OCI-M2 (cell line): ENCODE measurements at regions not wholly inside any gene's neighbourhood (a gene's known extent, or its start where the extent isn't known, plus 50 kb on each side); places are given as distances from the start of the nearest gene placed in this dataset.
"Not testable (repeated sequence)": the region's sequence is repeated elsewhere in the genome, so short reads cannot be mapped to it uniquely, and the experiment has no call there.

ENCODE experiments used
- DNase-seq: peaks from one replicate; lab custom pipeline; 2025; ENCODE audit not compliant: unreplicated experiment; lab: John Stamatoyannopoulos, UW

DNA sequence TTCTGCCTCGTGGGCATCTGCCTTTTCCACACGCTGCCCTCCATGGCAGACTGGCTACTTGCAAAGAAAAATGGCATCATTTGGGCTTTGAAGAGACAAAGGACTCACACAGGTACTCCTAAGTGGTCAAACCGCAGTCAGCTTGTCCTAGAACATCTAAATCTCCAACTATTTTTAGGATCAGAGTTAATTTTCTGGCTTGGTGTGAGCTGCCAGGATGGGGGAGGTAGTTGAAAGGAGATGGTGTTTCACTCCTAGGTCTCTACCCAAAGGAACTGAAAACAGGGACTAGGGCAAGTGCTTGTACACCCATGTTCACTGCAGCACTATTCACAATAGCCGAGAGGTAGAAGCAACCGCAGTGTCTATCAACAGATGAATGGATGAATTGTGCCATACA, 107.9 kb upstream of the ATL2 start:
- no peak for DNase-seq

DNA sequence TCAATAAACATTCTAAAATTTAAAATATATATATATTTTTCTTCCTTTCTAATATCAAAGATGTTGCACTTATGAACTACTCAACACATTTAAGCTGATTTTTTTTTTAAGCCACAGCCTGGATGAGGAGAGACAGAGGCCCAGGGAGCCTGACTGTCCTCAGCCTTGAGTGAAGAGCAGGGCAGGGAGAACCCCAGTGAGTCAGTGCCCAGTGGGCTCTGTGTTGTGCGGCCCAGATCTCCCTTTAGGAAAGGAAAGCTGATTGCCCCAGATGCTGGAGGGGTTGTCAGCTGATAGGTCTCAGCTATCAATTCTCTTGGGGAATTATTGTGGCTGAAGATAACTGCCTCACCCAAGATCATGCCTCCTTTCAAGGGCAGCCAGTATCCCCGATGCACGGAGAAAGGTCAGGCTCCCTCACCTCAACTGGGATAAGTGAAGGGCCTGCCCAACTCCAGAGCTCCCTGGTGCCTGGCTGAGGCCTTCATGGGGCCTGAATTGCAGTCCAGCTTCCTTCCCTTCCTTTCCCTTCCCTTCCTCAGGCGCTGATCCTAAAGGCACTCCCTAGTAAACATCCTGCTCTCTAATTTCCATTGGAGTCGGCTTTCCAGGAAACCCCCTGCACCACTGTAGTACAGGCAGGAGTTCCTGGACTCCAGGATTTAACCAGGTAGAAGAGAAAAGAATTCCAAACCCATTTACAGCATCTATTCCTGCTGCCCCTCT, 106.9 kb upstream of the ATL2 start:
- peak; percentile 10 for DNase-seq

DNA sequence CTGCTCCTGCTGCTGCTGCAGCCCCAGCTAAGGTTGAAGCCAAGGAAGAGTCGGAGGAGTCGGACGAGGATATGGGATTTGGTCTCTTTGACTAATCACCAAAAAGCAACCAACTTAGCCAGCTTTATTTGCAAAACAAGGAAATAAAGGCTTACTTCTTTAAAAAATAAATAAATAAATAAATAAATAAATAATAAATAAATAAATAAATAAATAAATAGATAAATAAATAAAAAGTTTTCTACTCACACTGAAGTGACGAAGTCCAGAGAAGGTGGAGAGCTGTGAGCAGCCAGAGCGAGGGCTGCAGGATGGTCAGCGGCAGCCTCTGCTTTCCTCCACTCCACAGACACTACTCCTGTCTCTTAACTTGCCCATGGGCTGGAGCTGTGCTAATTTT, 105.6 kb upstream of the ATL2 start:
- DNase-seq = not testable (repeated sequence)

DNA sequence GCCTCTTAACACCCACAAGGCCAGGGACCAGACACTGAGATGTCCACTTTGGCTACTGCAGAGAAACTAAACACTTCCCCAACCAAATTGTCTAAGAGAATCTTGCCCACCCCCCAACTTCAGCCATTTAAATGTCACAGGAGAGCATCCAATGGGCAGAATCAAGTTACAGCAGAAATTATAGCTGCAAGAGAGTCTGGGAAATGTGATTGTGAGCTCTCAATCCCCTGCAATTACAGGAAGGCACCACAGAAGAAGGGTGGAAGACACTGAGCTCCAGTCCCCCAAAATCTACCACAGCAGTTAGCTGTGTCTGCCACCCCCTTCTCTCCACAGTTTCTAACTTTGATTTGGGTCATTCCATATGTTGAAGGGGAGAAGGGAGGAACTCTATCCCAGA, 103.5 kb upstream of the ATL2 start:
- DNase-seq = no peak

DNA sequence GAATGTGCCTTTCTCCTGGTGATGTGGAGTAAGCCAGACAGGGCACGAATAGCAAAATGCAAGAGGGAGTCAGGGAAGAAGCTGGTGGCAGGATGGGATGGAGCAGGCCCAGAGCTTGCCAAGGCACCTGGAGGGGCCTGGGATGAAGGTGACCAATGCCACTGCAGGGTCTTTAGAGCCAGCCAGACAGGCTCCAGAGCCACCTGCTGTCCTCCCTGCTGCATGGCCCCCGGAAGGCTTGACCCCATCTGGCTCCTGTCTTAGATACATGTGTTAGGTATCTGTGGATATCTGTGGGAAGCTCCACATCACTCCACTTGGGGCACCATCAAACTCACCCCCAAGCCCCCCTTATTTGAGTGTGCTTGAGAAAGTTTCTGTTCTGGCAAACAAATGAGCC, 99.9 kb upstream of the ATL2 start:
- DNase-seq = no peak

DNA sequence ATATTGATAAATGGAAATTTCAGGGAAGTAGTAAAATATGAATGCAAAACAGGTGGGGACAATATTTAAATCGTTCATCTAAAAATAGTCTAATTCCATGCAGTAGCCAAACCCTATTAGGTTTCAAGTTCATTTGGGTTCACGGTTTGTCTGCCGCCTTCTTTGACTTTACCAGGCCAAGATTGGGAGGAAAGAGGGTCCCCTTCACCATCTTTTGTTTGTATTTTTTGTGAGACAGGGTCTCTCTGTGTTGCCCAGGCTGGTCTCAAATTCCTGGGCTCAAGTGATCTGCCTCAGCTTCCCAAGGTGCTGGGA, 98.5 kb upstream of the ATL2 start:
- no peak for DNase-seq

DNA sequence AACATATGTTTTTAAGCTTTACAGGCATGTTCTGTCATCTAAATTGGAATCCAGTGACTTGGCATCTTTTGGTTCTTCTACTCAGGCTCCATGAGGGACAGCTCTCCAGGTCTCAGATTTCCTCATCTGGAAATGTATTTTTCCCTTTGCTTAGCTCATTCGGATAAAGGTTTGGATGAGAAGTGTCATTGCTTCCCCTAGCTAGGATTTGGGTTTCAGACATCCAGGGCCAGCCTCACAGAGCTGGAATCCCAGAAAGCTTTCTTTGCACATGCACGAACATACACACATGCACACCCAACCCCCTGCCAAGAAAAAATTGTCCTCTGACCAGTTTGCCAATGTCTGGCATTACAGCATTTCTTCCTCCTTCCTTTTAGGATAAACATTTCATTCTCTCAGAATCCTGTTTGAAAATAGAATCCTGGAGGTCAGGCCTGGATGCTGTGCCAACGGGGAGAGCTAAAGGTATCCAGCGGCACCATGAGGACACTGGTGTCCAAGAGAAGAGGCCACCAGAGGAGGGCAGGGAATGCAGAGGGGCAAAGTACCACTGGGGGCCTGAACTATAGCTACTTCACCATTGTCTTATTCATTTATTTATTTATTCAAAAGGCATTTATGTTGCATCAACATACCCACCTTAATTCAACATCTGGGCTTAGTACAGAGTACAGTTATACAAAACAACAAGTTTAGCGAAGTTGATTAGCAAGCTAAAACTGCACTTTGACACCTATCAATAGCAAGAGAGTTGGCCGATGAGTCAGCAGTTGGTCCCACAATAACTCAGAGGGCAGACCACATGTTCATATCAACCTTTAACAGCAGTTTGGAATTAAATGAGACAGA, 97.9 kb upstream of the ATL2 start:
- DNase-seq = no peak

DNA sequence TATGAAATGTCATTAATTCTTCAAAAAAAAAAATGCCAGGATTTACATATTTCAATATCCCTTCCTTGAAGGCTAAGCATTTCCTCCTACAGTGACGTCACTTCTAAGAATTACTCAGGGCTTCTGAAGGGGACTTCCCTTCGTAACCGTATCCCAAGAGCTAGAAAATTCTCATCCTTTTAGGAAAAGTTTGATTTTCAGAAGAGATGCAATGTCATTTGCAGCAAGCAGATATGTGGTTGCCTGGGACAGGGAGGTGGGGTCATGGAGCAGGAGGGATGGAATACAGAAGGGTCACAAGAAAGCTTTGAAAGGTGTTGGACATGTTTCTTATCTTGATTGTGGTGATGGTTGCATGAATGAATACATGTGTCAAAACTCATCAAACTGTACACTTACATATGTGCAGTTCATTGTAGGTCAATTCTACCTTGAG, 97.0 kb upstream of the ATL2 start:
- DNase-seq = no peak

DNA sequence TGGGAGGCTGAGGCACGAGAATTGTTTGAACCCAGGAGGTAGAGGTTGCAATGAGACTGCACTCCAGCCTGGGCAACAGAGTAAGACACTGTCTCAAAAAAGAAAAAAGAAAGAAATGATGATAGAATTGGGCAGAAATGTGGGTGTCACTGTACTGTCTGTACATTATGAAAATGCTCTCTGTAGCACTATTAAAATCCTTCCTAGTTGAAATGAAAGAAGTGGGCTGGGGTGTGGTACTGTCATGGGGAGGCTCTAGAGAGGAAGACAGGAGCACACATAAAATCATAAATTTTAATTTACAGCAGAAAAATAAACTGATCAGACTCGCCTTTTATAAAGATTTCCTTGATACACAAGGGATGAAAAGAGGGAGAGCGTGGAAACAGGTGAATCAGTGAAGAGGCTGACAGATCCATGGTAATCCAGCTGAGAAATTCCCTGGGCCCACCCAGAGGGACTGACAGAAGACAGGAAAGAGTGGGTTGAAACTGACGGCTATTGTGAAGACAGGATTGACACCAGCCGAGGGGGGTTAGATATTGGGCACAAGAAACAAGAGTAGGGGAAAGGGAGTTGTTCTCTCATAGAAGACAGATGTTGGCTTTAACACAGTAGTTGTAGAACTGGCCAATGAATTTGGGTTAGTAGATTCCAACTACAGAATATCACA, 96.4 kb upstream of the ATL2 start:
- no peak for DNase-seq

DNA sequence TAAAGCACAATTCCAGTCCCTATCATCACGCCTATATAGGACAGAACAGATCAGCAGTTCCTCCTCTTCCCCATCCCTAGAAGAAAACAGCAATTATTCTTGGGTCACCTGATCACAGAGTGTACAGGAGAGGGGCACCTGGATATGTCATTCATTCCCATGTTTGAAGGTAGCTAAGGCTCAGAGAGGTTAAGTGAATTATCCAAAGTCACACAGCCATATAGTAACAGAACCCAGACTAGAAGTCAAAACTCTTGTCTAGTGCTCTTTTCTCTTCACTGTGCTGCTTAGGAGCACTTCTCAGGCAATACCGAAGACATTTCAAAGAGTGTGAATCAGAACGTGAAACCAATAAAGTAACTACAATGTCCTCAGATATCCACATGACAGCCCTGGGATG, 93.0 kb upstream of the ATL2 start:
- no peak for DNase-seq

DNA sequence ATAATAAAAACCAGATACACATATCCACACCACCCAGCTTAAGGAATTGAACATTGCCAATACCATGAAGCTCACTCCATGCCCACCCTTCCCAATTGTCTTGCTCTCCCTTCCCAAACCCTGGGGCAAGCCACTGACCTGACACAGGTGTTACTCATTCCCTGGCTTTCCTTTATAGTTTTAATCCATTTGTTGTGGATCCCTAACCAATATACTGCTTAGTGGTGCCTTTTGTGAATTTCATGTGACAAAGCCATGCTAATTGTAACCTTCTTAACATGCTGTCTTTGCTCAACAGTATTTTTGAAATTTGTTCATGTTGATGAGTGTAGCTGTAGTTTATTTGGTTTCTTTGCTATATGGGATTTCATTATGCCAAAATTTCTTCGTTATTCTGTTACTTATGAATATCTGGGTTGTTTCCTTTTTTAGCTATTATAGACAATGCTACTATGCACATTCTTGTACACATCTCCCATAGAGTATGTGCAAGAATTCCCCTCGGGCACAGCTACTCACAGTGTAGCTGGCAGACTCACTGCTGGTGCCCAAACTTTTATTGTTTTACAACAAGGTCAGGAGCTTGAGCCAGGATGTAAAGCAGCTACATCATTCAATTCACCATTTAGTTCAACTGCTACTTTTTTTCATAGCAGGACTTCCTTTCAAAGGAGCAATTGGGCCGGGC, 90.8 kb upstream of the ATL2 start:
- DNase-seq = no peak

DNA sequence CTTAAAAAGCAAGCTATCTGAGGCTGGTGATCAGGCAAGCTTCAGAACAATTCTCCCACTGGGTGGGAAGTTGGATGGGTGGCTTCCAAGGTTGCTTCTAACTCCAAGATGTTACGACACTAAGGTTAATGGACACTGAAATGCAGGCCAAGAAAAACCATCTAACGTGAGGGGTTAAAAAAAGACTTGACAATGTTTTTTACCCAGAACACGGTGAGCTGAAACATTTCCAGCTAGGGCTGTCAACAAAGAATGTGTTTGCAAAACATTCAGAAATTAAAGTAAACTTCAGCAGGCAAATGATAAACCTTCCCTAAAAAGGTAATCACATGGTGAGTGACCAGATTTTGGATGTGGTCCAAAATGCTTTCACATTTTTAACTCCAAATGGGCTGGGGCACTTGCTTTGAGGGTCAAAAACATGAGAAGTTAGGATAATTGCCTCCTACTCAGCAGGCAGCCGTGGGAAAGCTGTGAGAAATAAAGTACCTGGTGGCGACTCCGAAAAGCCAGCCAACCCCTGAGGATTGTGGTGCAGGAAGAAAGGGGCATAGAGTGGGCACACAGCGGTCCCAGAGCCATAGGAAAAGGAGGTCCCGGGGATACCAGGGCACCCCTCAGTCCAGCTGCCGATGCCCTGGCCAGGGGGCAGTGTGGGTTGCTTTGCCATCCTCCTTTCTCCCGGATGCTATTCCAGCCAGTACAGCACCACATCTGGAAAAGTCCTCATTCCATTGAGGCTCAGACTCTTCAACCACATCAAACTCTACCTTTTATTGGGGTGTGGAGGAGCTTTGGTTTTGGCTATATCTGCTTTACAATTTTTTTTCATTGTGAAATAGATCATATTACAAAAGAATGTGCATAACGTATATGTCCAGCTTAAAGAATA, 90.0 kb upstream of the ATL2 start:
- DNase-seq = no peak

DNA sequence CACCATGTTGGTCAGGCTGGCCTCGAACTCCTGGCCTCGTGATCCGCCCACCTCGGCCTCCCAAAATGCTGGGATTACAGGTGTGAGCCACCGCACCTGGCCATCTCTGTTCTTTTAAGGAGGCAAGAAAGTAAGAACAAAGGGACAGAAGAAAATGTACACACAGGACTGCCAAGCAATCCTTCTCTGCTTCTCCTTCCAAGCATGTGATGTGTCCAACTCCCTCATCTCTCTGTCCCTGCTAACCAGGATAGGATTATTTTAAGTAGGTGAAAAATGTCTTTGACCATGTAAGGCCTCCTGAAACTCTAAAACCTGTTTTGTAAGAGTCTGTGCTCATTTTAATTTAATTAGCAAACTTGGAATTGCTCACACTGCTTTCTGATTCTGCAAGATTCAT, 89.3 kb upstream of the ATL2 start:
- no peak for DNase-seq

DNA sequence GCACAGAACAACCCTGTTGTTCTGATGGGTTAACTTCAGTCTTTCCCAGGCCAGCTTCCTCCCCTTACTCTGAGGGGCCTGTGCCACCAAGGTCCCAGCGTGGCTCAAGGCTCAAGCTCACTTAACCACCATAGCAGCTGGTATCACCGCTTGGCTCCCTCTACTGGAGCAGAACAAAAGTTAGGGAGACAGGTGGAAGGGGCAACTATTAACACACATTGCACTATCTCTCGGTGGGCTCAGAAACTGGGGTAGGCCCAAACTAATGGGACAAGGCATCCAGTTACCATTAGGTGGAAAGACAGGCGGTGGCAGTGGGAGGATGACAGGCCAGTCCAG, 88.7 kb upstream of the ATL2 start:
- DNase-seq = no peak

DNA sequence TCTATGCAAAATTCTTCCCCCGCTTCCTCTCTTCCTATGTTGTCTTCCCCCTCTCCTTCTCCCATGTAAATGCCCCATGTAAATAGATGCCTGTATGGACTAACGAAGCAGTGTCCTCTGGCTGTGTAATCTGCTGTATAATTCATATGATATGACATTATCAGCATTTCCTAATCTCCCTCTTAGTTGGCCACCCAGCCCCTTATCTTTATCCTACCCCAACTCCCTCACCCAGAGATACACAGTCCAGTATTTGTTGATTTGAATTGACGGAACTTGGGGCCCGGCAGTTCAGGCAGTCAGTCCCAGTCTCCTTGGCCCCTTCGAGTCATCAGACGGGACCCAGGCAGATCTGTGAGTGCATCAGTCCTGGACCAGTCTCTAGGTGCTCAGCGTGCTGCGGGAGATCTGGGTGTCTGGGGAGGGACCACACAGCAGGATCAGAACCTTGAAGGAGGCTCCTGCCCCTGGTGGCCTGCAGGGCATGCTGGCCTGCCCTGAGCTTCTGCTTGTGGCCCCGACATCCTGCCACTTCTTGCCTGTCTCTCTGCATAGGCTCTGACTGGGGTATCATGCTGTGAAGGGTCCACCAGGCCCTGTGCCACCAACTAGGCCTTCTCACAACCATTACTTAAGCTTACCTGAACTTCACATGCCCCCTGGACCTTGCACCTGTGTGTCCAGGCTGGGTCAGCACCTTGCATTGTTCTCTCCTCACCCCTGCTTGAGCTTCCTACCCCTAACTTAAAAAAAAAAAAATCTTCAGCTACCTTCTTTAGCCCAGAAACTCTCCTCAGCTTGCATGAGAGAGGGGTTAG, 88.1 kb upstream of the ATL2 start:
- no peak for DNase-seq

DNA sequence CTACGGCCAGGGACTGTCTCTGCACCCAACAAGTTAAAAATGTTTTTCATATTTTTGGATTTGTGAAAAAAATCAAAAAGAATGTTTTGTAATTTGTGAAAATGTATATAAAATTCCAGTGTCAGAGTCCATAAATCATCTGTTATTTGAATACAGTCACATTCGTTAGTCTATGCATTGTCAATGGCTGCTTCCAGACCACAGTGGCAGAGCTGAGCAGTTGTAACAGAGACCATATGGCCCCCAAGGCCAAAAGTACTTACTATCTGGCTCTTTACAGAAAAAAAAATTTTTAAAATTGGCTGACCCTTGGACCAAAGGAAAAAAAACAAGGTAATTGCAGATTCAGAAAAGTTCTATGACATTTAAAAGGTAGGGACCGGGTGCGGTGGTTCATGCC, 86.7 kb upstream of the ATL2 start:
- DNase-seq = no peak

DNA sequence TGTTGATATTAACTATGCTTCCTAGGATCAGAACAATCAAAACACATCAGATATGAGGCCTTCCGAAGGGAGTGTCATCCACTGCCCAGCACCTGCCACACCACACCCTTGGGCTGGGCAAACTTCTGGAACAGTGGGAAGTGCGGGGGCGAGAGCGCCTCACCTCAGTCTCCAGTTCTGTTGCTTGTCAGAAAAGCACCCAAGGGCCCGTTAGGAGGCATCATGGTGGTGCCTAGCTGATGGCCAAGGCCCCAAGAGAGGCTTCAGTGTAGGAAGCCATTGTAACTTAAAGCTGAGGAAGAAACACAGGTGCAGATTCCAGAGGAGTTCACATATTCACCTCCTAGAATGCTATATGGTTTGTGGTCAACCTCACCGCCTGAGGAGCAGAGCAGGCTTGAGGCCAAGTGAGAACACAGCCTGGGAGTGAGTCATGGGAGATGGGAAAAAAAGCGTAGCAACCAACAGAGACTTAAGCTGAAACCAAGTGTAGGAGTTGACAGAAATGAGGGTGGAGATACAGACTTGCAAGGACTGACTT, 85.1 kb upstream of the ATL2 start:
- no peak for DNase-seq

DNA sequence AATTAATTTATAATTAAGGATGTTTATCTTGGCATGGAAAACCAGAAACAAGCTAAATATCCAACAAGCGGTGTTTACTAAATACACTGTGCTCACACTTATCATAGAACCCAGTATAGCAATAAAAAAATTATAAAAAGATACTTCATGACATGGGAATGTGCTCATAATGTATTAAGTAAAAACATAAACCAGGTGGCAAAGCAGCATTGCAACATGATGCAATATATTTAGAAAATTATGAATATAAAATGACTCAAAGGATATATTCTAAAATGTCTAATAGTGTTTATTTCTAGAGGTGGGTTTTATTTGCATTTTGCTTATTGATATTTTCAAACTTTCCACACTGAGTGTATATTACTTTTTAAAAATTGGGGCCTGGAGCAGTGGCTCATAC, 84.4 kb upstream of the ATL2 start:
- DNase-seq = no peak

DNA sequence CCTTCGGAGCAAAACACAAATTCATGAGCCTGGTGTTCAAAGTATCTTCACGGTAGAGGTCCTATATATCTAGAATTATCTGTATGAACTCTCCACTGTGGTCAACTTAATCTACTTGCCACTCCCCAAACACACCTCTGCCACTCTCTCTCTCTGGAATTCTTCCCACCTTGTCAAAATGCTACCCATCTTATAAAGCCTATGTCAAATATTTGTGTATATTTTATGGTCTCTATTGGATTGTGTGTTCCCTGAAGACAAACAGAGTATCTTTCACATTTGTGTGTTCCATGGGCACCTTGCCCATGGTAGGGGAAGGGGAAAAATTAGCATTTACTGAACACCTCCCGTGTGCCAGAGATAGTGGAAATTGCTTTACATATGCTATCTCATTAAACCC, 83.2 kb upstream of the ATL2 start:
- no peak for DNase-seq

DNA sequence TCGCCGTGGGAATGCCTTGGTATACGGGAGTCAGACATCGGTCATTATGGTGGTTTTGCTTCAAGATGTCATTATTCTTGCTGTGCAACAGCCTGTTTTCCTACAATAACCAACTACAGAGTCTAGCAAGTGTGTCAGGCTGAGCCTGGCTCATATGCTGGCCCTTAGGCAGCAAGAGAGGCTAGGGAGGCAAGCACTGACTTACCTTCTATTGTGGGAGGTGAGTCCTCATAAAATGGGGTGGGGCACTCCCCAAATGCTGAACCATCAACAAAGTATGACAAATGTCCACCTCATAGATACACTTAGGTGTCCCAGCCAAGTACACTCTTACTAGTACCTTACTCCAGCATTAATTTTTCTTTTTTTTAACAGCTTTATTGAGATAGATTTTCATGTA, 77.0 kb upstream of the ATL2 start:
- DNase-seq = no peak
